Posterior vena cava (tissue), 2 donors: ENCODE measurements at regions not wholly inside any gene's neighbourhood (a gene's known extent, or its start where the extent isn't known, plus 50 kb on each side); places are given as distances from the start of the nearest gene placed in this dataset.
"Not testable (repeated sequence)": the region's sequence is repeated elsewhere in the genome, so short reads cannot be mapped to it uniquely, and the experiment has no call there.

ENCODE experiments used
- DNase-seq: peaks from one replicate; pipeline ENCODE4 v3.0.0-alpha.2; 2020; ENCODE audit warnings: low spot score
- intact Hi-C, 2 donors: fragments of 100-400 bp; cut with DNase I; formaldehyde crosslinking; loops; one replicate each; pipeline versions ENCODE4 v1.14.1 to v1.14.2; 2022 to 2023
- donor health status: DM: yes; HTN: yes; CAD: no.
- donor health status: DM: yes; HTN: yes; CAD: no.

- DNase-seq, result no peak
- intact Hi-C loops, result no loop called here
Measured at GRCh38 chr4:124065936-124066335, 646.6 kb downstream of the ANKRD50 start.

GRCh38 chr4:124066595-124066994, 645.9 kb downstream of the ANKRD50 start:
- intact Hi-C loops, result no loop called here

GRCh38 chr4:124067046-124067445, 645.5 kb downstream of the ANKRD50 start:
- intact Hi-C loops, result no loop called here
- no peak for DNase-seq

More at GRCh38 chr4:124066595-124066994, 645.9 kb downstream of the ANKRD50 start:
- DNase-seq, result no peak

- intact Hi-C loops, result no loop called here
- DNase-seq, result no peak
Measured at GRCh38 chr4:124070688-124071484, 641.6 kb downstream of the ANKRD50 start.

- DNase-seq, intact Hi-C loops: not testable (repeated sequence)
Measured at GRCh38 chr4:124075276-124075675, 637.3 kb downstream of the ANKRD50 start.

- DNase-seq, result no peak
- intact Hi-C loops, result no loop called here
Measured at GRCh38 chr4:124079174-124079780, 633.3 kb downstream of the ANKRD50 start.

- intact Hi-C loops, result no loop called here
- no peak for DNase-seq
Measured at GRCh38 chr4:124083711-124084110, 628.8 kb downstream of the ANKRD50 start.

- intact Hi-C loops, result no loop called here
- no peak for DNase-seq
Measured at GRCh38 chr4:124085561-124086180, 626.9 kb downstream of the ANKRD50 start.

- intact Hi-C loops, result no loop called here
Measured at GRCh38 chr4:124090021-124090420, 622.5 kb downstream of the ANKRD50 start.

GRCh38 chr4:124092101-124092500, 620.4 kb downstream of the ANKRD50 start:
- no peak for DNase-seq
- intact Hi-C loops, result no loop called here

More at GRCh38 chr4:124090021-124090420, 622.5 kb downstream of the ANKRD50 start:
- DNase-seq, result no peak

GRCh38 chr4:124092541-124092984, 620.0 kb downstream of the ANKRD50 start:
- no peak for DNase-seq
- intact Hi-C loops, result no loop called here

- intact Hi-C loops, result no loop called here
- no peak for DNase-seq
Measured at GRCh38 chr4:124095621-124096020, 616.9 kb downstream of the ANKRD50 start.

GRCh38 chr4:124096290-124096689, 616.2 kb downstream of the ANKRD50 start:
- DNase-seq, result no peak
- intact Hi-C loops, result no loop called here

GRCh38 chr4:124097447-124097846, 615.1 kb downstream of the ANKRD50 start:
- intact Hi-C loops, result no loop called here
- no peak for DNase-seq

GRCh38 chr4:124104101-124104500, 608.4 kb downstream of the ANKRD50 start:
- DNase-seq, result no peak
- intact Hi-C loops, result loop anchor here in 1 of 2 donors (10.0 kb wide), 1 partner anchor 329 kb away; no protein-coding TSS in a partner anchor

- intact Hi-C loops, result loop anchor here in 1 of 2 donors (10.0 kb wide), 1 partner anchor 330 kb away; no protein-coding TSS in a partner anchor
- no peak for DNase-seq
Measured at GRCh38 chr4:124104628-124105027, 607.9 kb downstream of the ANKRD50 start.

- intact Hi-C loops, result loop anchor here in 1 of 2 donors (10.0 kb wide), 1 partner anchor 330 kb away; no protein-coding TSS in a partner anchor
- DNase-seq, result no peak
Measured at GRCh38 chr4:124105212-124105611, 607.3 kb downstream of the ANKRD50 start.

GRCh38 chr4:124111411-124111810, 601.1 kb downstream of the ANKRD50 start:
- intact Hi-C loops, result no loop called here
- DNase-seq, result no peak

GRCh38 chr4:124111922-124112321, 600.6 kb downstream of the ANKRD50 start:
- intact Hi-C loops, result loop anchor here in 1 of 2 donors (2.0 kb wide), 1 partner anchor 715 kb away; the partner anchor contains the start of gene SPRY1
- no peak for DNase-seq

GRCh38 chr4:124118061-124118460, 594.5 kb downstream of the ANKRD50 start:
- no peak for DNase-seq
- intact Hi-C loops, result no loop called here
